ENCODE measurements at regions not wholly inside any gene's neighbourhood (a gene's known extent, or its start where the extent isn't known, plus 50 kb on each side); places are given as distances from the start of the nearest gene placed in this dataset.

- TF ChIP-seq POLR2A (IDR thresholded peaks at IDR 0.05): no peak
- no peak for TF ChIP-seq CTCF (IDR thresholded peaks at IDR 0.05)
Measured at GRCh38 chr4:27251771-27252170, 391.1 kb downstream of the STIM2 start.
